Caco-2 (cell line): ENCODE measurements at regions not wholly inside any gene's neighbourhood (a gene's known extent, or its start where the extent isn't known, plus 50 kb on each side); places are given as distances from the start of the nearest gene placed in this dataset.

Source experiments
- BruUV-seq: library from RNA; stranded (reverse); fragments of 400-500 nt; replicated peaks from 2 replicates; lab custom pipeline; 2021; lab: Mats Ljungman, UMichigan
- CTCF ChIA-PET: fragments of 300-600 bp; sonication (Branson Sonifier 250); formaldehyde crosslinking; loops from one replicate; lab custom pipeline; 2022; ENCODE audit warnings: antibody characterized with exemption; lab: Charles Lee
- POLR2A ChIA-PET: fragments of 300-600 bp; sonication (Branson Sonifier 250); formaldehyde crosslinking; loops from one replicate; lab custom pipeline; 2022; ENCODE audit warnings: antibody characterized with exemption; lab: Charles Lee
- DNase-seq, 2 experiments: peaks; one replicate each; pipeline versions ENCODE4 v3.0.0 to v3.0.0-alpha.2; 2020 to 2022
- H3K27me3 ChIP-seq: replicated peaks from 2 replicates; pipeline ENCODE4 v1.6.0; 2011; ENCODE audit warnings: low read length; ENCODE audit not compliant: control insufficient read depth, insufficient read depth
- H3K36me3 ChIP-seq: 2 replicates; pipeline ENCODE4 v1.5.1; 2011; ENCODE audit warnings: low read length; ENCODE audit not compliant: control insufficient read depth, insufficient read depth
- H3K4me1 ChIP-seq: fragments of 250-450 bp; sonication (Bioruptor Pico); 2 replicates; pipeline ENCODE4 v1.5.1; 2020; ENCODE audit warnings: mild to moderate bottlenecking
- H3K4me3 ChIP-seq: 2 replicates; pipeline ENCODE4 v1.5.1; 2011; ENCODE audit warnings: low read depth, mild to moderate bottlenecking, control low read depth, low read length
- H3K9me3 ChIP-seq: fragments of 250-450 bp; sonication (Bioruptor Pico); 2 replicates; pipeline ENCODE4 v1.5.1; 2020; ENCODE audit warnings: mild to moderate bottlenecking, moderate library complexity
- H3K27ac Mint-ChIP-seq: one replicate; pipeline ENCODE4 v1.8.0; 2022; ENCODE audit warnings: mixed read lengths; ENCODE audit not compliant: unreplicated experiment
- H3K27me3 Mint-ChIP-seq: one replicate; pipeline ENCODE4 v1.8.0; 2022; ENCODE audit warnings: mixed read lengths; ENCODE audit not compliant: insufficient read depth, unreplicated experiment
- H3K36me3 Mint-ChIP-seq: one replicate; pipeline ENCODE4 v1.8.0; 2022; ENCODE audit warnings: mild to moderate bottlenecking, mixed read lengths; ENCODE audit not compliant: insufficient read depth, unreplicated experiment
- H3K4me1 Mint-ChIP-seq: one replicate; pipeline ENCODE4 v1.8.0; 2022; ENCODE audit warnings: low read depth, mixed read lengths; ENCODE audit not compliant: unreplicated experiment
- H3K4me3 Mint-ChIP-seq: one replicate; pipeline ENCODE4 v1.8.0; 2022; ENCODE audit warnings: mild to moderate bottlenecking, moderate library complexity, mixed read lengths; ENCODE audit not compliant: unreplicated experiment
- H3K9me3 Mint-ChIP-seq: one replicate; pipeline ENCODE4 v1.8.0; 2022; ENCODE audit warnings: mixed read lengths; ENCODE audit not compliant: unreplicated experiment
- CTCF ChIP-seq, 2 experiments: fragments of 200-600 bp in 1 of 2; IDR thresholded peaks; 1 replicate in 1 of 2; 2 replicates in 1 of 2; pipeline versions ENCODE4 v1.5.1 to v1.8.0; 2011 to 2022; ENCODE audit warnings: antibody characterized with exemption in 1 of 2, control low read depth in 1 of 2, inconsistent platforms in 1 of 2, low read depth in 1 of 2, low read length in 1 of 2, mild to moderate bottlenecking in 1 of 2, moderate library complexity in 1 of 2; ENCODE audit not compliant: insufficient read depth in 1 of 2, severe bottlenecking in 1 of 2, unreplicated experiment in 1 of 2
- intact Hi-C: fragments of 100-400 bp; cut with micrococcal nuclease; formaldehyde crosslinking; loops from one replicate; pipeline ENCODE4 v1.10.0; 2022; ENCODE audit not compliant: unreplicated experiment

GRCh38 chr6:154648188-154648887, 84.9 kb upstream of the SCAF8 start:
- H3K4me3 ChIP-seq = no peak overlapping the region
- H3K36me3 ChIP-seq = no peaks in the 10 kb centered on the region
- peaks cover 5% of the 10 kb centered on the region for H3K4me1 Mint-ChIP-seq
- no peaks in the 10 kb centered on the region for H3K27me3 Mint-ChIP-seq
- no peaks in the 10 kb centered on the region for H3K27me3 ChIP-seq
- ChIA-PET POLR2A (no interaction called here), CTCF (no interaction called here)
- TF ChIP-seq CTCF (IDR thresholded peaks at IDR 0.05; ENCODE audit: insufficient read depth in 1 of 2, low read depth in 1 of 2, low read length in 1 of 2, severe bottlenecking in 1 of 2, unreplicated experiment in 1 of 2) = no peak
- H3K36me3 Mint-ChIP-seq = no peaks in the 10 kb centered on the region
- H3K9me3 Mint-ChIP-seq = no peaks in the 10 kb centered on the region
- no TSS peak for BruUV-seq
- intact Hi-C loops = no loop called here
- no peak overlapping the region for H3K27ac Mint-ChIP-seq
- H3K4me1 ChIP-seq = no peaks in the 10 kb centered on the region
- H3K4me3 Mint-ChIP-seq = no peak overlapping the region
- no peaks in the 10 kb centered on the region for H3K9me3 ChIP-seq
- DNase-seq = no peak

- POLR2A ChIA-PET = no interaction called here
- no peak overlapping the region for H3K4me3 ChIP-seq
- no peaks in the 10 kb centered on the region for H3K9me3 Mint-ChIP-seq
Measured at GRCh38 chr6:154648888-154649205, 84.4 kb upstream of the SCAF8 start.

DNA sequence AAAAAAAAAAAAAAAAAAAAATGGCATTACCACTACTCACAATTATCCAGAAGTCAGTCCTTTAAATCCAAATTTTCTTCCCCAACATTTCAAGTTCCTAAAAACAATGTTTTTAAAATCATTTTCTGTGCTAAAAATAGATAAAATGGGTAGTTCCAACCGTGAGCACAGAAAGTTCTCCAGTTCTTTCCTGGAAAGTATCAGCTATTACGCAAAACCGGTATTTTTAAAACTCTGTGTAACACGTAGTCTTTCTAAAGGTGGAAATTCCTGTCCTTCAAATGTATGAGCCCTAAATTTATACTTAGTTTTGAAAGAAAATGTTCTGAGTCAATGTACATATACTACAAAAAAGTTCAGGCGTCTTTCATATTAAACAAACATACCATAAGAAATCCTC, 83.5 kb upstream of the SCAF8 start:
- Mint-ChIP-seq H3K4me1 (peaks cover 5% of the 10 kb centered on the region), H3K27me3 (no peaks in the 10 kb centered on the region), H3K36me3 (no peaks in the 10 kb centered on the region), H3K9me3 (no peaks in the 10 kb centered on the region), H3K4me3 (no peak overlapping the region), H3K27ac (no peak overlapping the region)
- intact Hi-C loops = no loop called here
- no peak for TF ChIP-seq CTCF (IDR thresholded peaks at IDR 0.05; ENCODE audit: insufficient read depth in 1 of 2, low read depth in 1 of 2, low read length in 1 of 2, severe bottlenecking in 1 of 2, unreplicated experiment in 1 of 2)
- ChIA-PET CTCF (no interaction called here), POLR2A (no interaction called here)
- H3K4me1 ChIP-seq = no peaks in the 10 kb centered on the region
- DNase-seq = no peak
- H3K36me3 ChIP-seq = no peaks in the 10 kb centered on the region
- no TSS peak for BruUV-seq
- no peaks in the 10 kb centered on the region for H3K27me3 ChIP-seq
- H3K4me3 ChIP-seq = no peak overlapping the region
- no peaks in the 10 kb centered on the region for H3K9me3 ChIP-seq

More at GRCh38 chr6:154648888-154649205, 84.4 kb upstream of the SCAF8 start:
- Histone ChIP-seq H3K27me3 (no peaks in the 10 kb centered on the region), H3K36me3 (no peaks in the 10 kb centered on the region), H3K9me3 (no peaks in the 10 kb centered on the region), H3K4me1 (no peaks in the 10 kb centered on the region)
- peaks cover 5% of the 10 kb centered on the region for H3K4me1 Mint-ChIP-seq
- no TSS peak for BruUV-seq
- DNase-seq = no peak
- CTCF ChIA-PET = interaction anchor here (0.6 kb wide), 1 partner anchor 1215 kb away, joined by 4 read pairs; no protein-coding TSS in a partner anchor
- H3K36me3 Mint-ChIP-seq = no peaks in the 10 kb centered on the region
- no peaks in the 10 kb centered on the region for H3K27me3 Mint-ChIP-seq
- no peak overlapping the region for H3K4me3 Mint-ChIP-seq
- no peak for TF ChIP-seq CTCF (IDR thresholded peaks at IDR 0.05; ENCODE audit: insufficient read depth in 1 of 2, low read depth in 1 of 2, low read length in 1 of 2, severe bottlenecking in 1 of 2, unreplicated experiment in 1 of 2)
- H3K27ac Mint-ChIP-seq = no peak overlapping the region
- intact Hi-C loops = no loop called here
